Tibial artery (tissue), 4 donors: ENCODE measurements at regions not wholly inside any gene's neighbourhood (a gene's known extent, or its start where the extent isn't known, plus 50 kb on each side); places are given as distances from the start of the nearest gene placed in this dataset.

Experiments
- DNase-seq, 2 donors: peaks; one replicate each; pipeline ENCODE4 v3.0.0-alpha.2; 2019
- H3K27ac ChIP-seq, 2 donors: fragments of 200-600 bp; sonication (generic) in 1 of 2; 1 replicate in 1 of 2; 2 replicates in 1 of 2; pipeline ENCODE4 v1.5.1; 2018 to 2019; ENCODE audit warnings: mild to moderate bottlenecking in 1 of 2
- H3K27me3 ChIP-seq, 2 donors: fragments of 200-600 bp; sonication (generic) in 1 of 2; one replicate each; pipeline versions ENCODE4 v1.5.1 to v1.6.0; 2016 to 2019
- H3K36me3 ChIP-seq, 3 donors: fragments of 200-600 bp; sonication (generic) in 2 of 3; one replicate each; pipeline ENCODE4 v1.5.1; 2016 to 2019; ENCODE audit warnings: mild to moderate bottlenecking in 2 of 3
- H3K4me1 ChIP-seq, 4 donors: fragments of 200-600 bp; sonication (generic) in 2 of 4; 1 replicate in 3 of 4; 2 replicates in 1 of 4; pipeline ENCODE4 v1.5.1; 2016 to 2019
- H3K4me3 ChIP-seq, 2 donors: fragments of 200-600 bp; sonication (generic) in 1 of 2; 1 replicate in 1 of 2; 2 replicates in 1 of 2; pipeline ENCODE4 v1.5.1; 2018 to 2019; ENCODE audit warnings: mild to moderate bottlenecking in 2 of 2
- H3K9me3 ChIP-seq, 3 donors: fragments of 200-600 bp; sonication (generic) in 1 of 3; one replicate each; pipeline ENCODE4 v1.5.1; 2016 to 2019
- intact Hi-C: fragments of 100-400 bp; cut with DNase I; formaldehyde crosslinking; loops from one replicate; pipeline ENCODE4 v1.15.0; 2023; ENCODE audit warnings: low total_unique reads
- TF ChIP-seq, protein P1 (sequence below), 2 experiments: fragments of 200-600 bp in 1 of 2; fragments of 450-650 bp in 1 of 2; IDR thresholded peaks; one replicate each; pipeline ENCODE4 v1.5.1; 2017 to 2019; ENCODE audit warnings: antibody characterized with exemption in 2 of 2, mild to moderate bottlenecking in 1 of 2, moderate library complexity in 1 of 2

DNA sequence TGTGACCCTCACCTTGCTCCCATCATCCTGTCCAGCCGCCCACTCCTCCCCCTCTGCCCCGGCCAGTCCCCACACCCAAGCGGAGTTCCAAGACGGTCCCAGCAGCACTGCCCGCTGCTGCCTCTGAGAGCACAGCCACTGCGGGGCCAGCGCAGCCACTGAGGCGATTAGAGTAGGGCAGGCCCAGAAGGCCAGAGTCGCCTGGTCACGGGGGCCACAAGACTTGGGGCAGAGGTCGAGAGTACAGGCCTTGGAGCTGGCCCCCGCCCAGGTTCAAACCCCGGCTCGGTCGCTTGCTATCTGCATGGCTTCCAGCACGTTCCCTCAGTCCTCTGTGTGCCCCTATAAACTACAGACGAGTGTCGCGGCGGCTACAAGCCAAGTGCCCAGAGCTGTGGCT is 53.2 kb upstream of the ADRA2C start:
- TF ChIP-seq, protein P1, sequence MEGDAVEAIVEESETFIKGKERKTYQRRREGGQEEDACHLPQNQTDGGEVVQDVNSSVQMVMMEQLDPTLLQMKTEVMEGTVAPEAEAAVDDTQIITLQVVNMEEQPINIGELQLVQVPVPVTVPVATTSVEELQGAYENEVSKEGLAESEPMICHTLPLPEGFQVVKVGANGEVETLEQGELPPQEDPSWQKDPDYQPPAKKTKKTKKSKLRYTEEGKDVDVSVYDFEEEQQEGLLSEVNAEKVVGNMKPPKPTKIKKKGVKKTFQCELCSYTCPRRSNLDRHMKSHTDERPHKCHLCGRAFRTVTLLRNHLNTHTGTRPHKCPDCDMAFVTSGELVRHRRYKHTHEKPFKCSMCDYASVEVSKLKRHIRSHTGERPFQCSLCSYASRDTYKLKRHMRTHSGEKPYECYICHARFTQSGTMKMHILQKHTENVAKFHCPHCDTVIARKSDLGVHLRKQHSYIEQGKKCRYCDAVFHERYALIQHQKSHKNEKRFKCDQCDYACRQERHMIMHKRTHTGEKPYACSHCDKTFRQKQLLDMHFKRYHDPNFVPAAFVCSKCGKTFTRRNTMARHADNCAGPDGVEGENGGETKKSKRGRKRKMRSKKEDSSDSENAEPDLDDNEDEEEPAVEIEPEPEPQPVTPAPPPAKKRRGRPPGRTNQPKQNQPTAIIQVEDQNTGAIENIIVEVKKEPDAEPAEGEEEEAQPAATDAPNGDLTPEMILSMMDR (IDR thresholded peaks at IDR 0.05) = no peak
- H3K27me3 ChIP-seq = no peaks in the 10 kb centered on the region
- H3K4me1 ChIP-seq = peaks cover 0 to 33% (median 25%) of the 10 kb centered on the region in 4 donors
- peak in 1 of 2 donors; percentile 63 for DNase-seq
- no peak overlapping the region for H3K27ac ChIP-seq
- peaks cover 0 to under 1% (median 0%) of the 10 kb centered on the region in 3 donors for H3K9me3 ChIP-seq
- no peak overlapping the region for H3K4me3 ChIP-seq
- intact Hi-C loops = no loop called here
- no peaks in the 10 kb centered on the region for H3K36me3 ChIP-seq

GRCh38 chr4:3712112-3712805 is 53.9 kb upstream of the ADRA2C start:
- no peaks in the 10 kb centered on the region for H3K36me3 ChIP-seq
- intact Hi-C loops = no loop called here
- no peaks in the 10 kb centered on the region for H3K27me3 ChIP-seq
- no peak overlapping the region for H3K27ac ChIP-seq
- DNase-seq = peak in 1 of 2 donors; percentile 53
- TF ChIP-seq, protein P1 (IDR thresholded peaks at IDR 0.05) = no peak
- H3K4me3 ChIP-seq = no peak overlapping the region
- no peaks in the 10 kb centered on the region for H3K9me3 ChIP-seq
- peaks cover 0 to 40% (median 32%) of the 10 kb centered on the region in 4 donors for H3K4me1 ChIP-seq

- intact Hi-C loops = no loop called here
- peak in 1 of 2 donors; percentile 63 for DNase-seq
Observed at GRCh38 chr4:3711183-3712111, 54.7 kb upstream of the ADRA2C start.

DNA sequence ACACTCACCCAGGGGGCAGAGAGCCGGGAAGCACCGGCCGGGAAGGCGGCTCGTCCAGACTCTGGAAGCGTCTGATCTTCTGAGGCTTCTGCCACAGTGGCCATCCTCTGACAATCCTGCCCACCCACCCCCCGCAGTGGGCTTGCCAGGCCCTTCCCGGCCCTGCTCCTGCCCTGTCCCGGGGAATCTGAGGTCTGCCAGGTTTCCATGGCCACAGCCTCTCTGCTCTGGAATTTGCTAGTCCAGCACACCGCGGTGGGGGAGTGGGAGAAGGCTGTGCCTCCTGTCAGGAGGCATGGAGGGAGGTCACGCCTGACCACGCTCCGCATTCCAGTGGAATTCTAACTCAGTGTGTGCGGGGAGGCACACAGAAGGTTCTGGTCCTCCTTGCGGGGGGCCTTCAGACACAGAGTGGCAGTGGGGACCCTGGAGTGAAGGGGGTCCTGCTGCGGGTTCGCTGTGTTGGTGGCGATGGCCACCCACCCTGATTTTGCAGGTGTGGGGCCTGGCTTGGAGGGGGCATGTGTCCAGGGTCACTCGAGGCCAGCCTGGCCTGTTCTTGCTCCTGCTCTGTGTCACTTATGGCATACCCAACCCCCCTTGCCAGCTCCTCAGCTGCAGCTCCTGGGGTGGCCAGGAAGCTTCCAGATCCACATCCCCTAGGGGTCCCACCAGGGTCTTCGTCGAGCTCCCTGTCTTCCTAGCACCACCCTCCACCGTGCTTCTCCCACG is 55.6 kb upstream of the ADRA2C start:
- H3K27ac ChIP-seq = peak overlapping the region; percentile 88 to 89
- intact Hi-C loops = no loop called here
- H3K4me3 ChIP-seq = no peak overlapping the region
- no peaks in the 10 kb centered on the region for H3K9me3 ChIP-seq
- TF ChIP-seq, protein P1 (IDR thresholded peaks at IDR 0.05) = no peak
- DNase-seq = peak in 1 of 2 donors; percentile 77
- no peaks in the 10 kb centered on the region for H3K36me3 ChIP-seq
- H3K4me1 ChIP-seq = peaks cover 0 to 56% (median 45%) of the 10 kb centered on the region in 4 donors
- H3K27me3 ChIP-seq = no peaks in the 10 kb centered on the region

More at GRCh38 chr4:3711183-3712111, 54.7 kb upstream of the ADRA2C start:
- H3K27ac ChIP-seq = peak overlapping the region; percentile 88 to 89
- TF ChIP-seq, protein P1 (IDR thresholded peaks at IDR 0.05) = no peak
- no peaks in the 10 kb centered on the region for H3K9me3 ChIP-seq
- H3K4me1 ChIP-seq = peaks cover 0 to 48% (median 39%) of the 10 kb centered on the region in 4 donors
- H3K4me3 ChIP-seq = no peak overlapping the region
- no peaks in the 10 kb centered on the region for H3K36me3 ChIP-seq
- no peaks in the 10 kb centered on the region for H3K27me3 ChIP-seq

- peak in 1 of 2 donors; percentile 63 for DNase-seq
- Histone ChIP-seq H3K36me3 (no peaks in the 10 kb centered on the region), H3K27me3 (no peaks in the 10 kb centered on the region), H3K4me3 (no peak overlapping the region), H3K27ac (peak overlapping the region; percentile 88 to 89), H3K9me3 (no peaks in the 10 kb centered on the region), H3K4me1 (peaks cover 0 to 63% (median 45%) of the 10 kb centered on the region in 4 donors)
- intact Hi-C loops = loop anchor here (2.0 kb wide), 1 partner anchor 55 kb away; no protein-coding TSS in a partner anchor
- TF ChIP-seq, protein P1 (IDR thresholded peaks at IDR 0.05) = no peak
Observed at GRCh38 chr4:3709846-3710441, 56.2 kb upstream of the ADRA2C start.
